HEK293 (cell line): ENCODE measurements at regions not wholly inside any gene's neighbourhood (a gene's known extent, or its start where the extent isn't known, plus 50 kb on each side); places are given as distances from the start of the nearest gene placed in this dataset.

Experiments
- CTCF ChIA-PET: fragments of 350-600 bp; formaldehyde crosslinking; extraction: SDS; loops from one replicate; lab custom pipeline; 2021; ENCODE audit warnings: antibody characterized with exemption; lab: Yijun Ruan, JAX
- POLR2A ChIA-PET: fragments of 300-600 bp; formaldehyde crosslinking; extraction: SDS; loops from one replicate; lab custom pipeline; 2020; ENCODE audit warnings: antibody characterized with exemption, inconsistent platforms; lab: Yijun Ruan, JAX
- H3K27ac ChIP-seq: fragments of 200-500 bp; sonication (Bioruptor generic); 2 replicates; pipeline ENCODE4 v1.5.1; 2014; ENCODE audit warnings: low read depth, low read length, control low read depth, inconsistent platforms; ENCODE audit errors: extremely low read depth
- H3K36me3 ChIP-seq, 2 experiments: fragments of 200-500 bp in 1 of 2; sonication (Bioruptor generic) in 1 of 2; 1 replicate in 1 of 2; 2 replicates in 1 of 2; pipeline ENCODE4 v1.5.1; 2014 to 2017; ENCODE audit warnings: inconsistent platforms in 2 of 2, low read length in 2 of 2; ENCODE audit not compliant: control insufficient read depth in 2 of 2, insufficient read depth in 1 of 2
- H3K4me1 ChIP-seq: fragments of 200-500 bp; sonication (Bioruptor generic); 2 replicates; pipeline ENCODE4 v1.5.1; 2014; ENCODE audit warnings: mild to moderate bottlenecking, low read length, inconsistent platforms; ENCODE audit not compliant: control insufficient read depth, insufficient read depth
- H3K4me3 ChIP-seq: 2 replicates; pipeline ENCODE4 v1.5.1; 2011; ENCODE audit warnings: low read depth, mild to moderate bottlenecking, control low read depth, low read length, moderate library complexity
- H3K9me3 ChIP-seq: fragments of 200-500 bp; sonication (Bioruptor generic); 2 replicates; pipeline ENCODE4 v1.5.1; 2014; ENCODE audit warnings: low read depth, low read length, inconsistent platforms; ENCODE audit not compliant: control insufficient read depth, insufficient read depth
- INSM2 ChIP-seq: fragments of 450-650 bp; formaldehyde crosslinking; IDR thresholded peaks from 2 replicates; pipeline ENCODE4 v1.5.1; 2016; ENCODE audit warnings: missing biosample characterization, missing genetic modification characterization
- PBX3 ChIP-seq: sonication (generic); formaldehyde crosslinking; IDR thresholded peaks from 2 replicates; pipeline ENCODE4 v1.8.1; 2022; ENCODE audit warnings: mild to moderate bottlenecking, moderate library complexity, missing genetic modification reagents
- ZBTB26 ChIP-seq: fragments of 450-650 bp; formaldehyde crosslinking; optimal IDR thresholded peaks from 2 replicates; pipeline ENCODE3; 2016; ENCODE audit warnings: missing biosample characterization, mild to moderate bottlenecking, missing genetic modification characterization
- ZBTB7A ChIP-seq: fragments of 450-650 bp; formaldehyde crosslinking; IDR thresholded peaks from 2 replicates; pipeline ENCODE4 v1.5.1; 2016; ENCODE audit warnings: low read depth, missing biosample characterization, missing genetic modification characterization
- ZNF112 ChIP-seq: fragments of 450-650 bp; formaldehyde crosslinking; IDR thresholded peaks from 2 replicates; pipeline ENCODE4 v1.5.0; 2017; ENCODE audit warnings: missing biosample characterization, missing genetic modification characterization
- ZNF138 ChIP-seq: fragments of 450-650 bp; formaldehyde crosslinking; IDR thresholded peaks from 2 replicates; pipeline ENCODE4 v1.5.1; 2016; ENCODE audit warnings: missing biosample characterization, missing genetic modification characterization, borderline replicate concordance
- ZNF19 ChIP-seq: fragments of 450-650 bp; formaldehyde crosslinking; IDR thresholded peaks from 2 replicates; pipeline ENCODE4; 2016; ENCODE audit warnings: missing biosample characterization, missing genetic modification characterization, low read depth
- ZNF354C ChIP-seq: fragments of 450-650 bp; formaldehyde crosslinking; IDR thresholded peaks from 2 replicates; pipeline ENCODE4 v1.5.1; 2016; ENCODE audit warnings: missing biosample characterization, missing genetic modification characterization, low read depth, borderline replicate concordance
- ZNF366 ChIP-seq: fragments of 450-650 bp; formaldehyde crosslinking; conservative IDR thresholded peaks from 2 replicates; pipeline ENCODE4 v1.5.1; 2016; ENCODE audit warnings: missing biosample characterization, missing genetic modification characterization
- ZNF404 ChIP-seq: fragments of 450-650 bp; formaldehyde crosslinking; IDR thresholded peaks from 2 replicates; pipeline ENCODE4 v1.5.1; 2017; ENCODE audit warnings: missing biosample characterization, missing genetic modification characterization
- ZNF514 ChIP-seq: fragments of 450-650 bp; formaldehyde crosslinking; IDR thresholded peaks from 2 replicates; pipeline ENCODE4 v1.5.1; 2016; ENCODE audit warnings: missing biosample characterization, missing genetic modification characterization
- ZNF747 ChIP-seq: fragments of 450-650 bp; formaldehyde crosslinking; IDR thresholded peaks from 2 replicates; pipeline ENCODE4 v1.5.1; 2016; ENCODE audit warnings: missing biosample characterization, missing genetic modification characterization
- ZNF76 ChIP-seq: fragments of 450-650 bp; formaldehyde crosslinking; IDR thresholded peaks from 2 replicates; pipeline ENCODE4; 2016; ENCODE audit warnings: low read depth, missing biosample characterization, missing genetic modification characterization, borderline replicate concordance
- ZXDB ChIP-seq: fragments of 450-650 bp; formaldehyde crosslinking; IDR thresholded peaks from 2 replicates; pipeline ENCODE4 v1.5.1; 2016; ENCODE audit warnings: missing biosample characterization, missing genetic modification characterization
- TF ChIP-seq, protein P1 (sequence below): fragments of 450-650 bp; formaldehyde crosslinking; IDR thresholded peaks from 2 replicates; pipeline ENCODE4 v1.5.1; 2016; ENCODE audit warnings: missing biosample characterization, missing genetic modification characterization
- TF ChIP-seq, protein P2 (sequence below): fragments of 450-650 bp; IDR thresholded peaks from 2 replicates; pipeline ENCODE4 v1.5.1; 2018; ENCODE audit warnings: missing biosample characterization, mild to moderate bottlenecking, missing genetic modification characterization
- TF ChIP-seq, protein P3 (sequence below): fragments of 450-650 bp; formaldehyde crosslinking; IDR thresholded peaks from 2 replicates; pipeline ENCODE4 v1.5.1; 2017; ENCODE audit warnings: missing biosample characterization, missing genetic modification characterization

DNA sequence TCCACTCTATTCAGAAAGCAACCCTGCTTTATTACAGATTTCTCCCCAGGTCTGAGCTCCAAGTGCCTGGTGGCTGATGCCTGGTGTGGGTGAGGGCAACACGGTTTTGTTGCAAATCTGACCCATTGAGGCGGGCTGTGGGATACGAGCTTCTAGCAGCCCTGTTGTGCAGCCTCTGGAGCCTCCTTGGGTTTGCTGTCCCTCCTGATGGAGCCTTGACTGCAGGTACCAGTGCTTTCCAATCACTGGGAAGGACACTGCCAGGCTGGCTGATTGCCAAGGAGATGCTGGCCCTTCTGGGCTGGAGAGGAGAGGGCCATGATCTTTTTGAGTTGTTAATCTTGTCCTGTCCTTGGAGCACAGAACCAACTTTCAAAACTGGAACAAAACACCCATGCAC, 151.0 kb upstream of the RGMA start:
- H3K27ac ChIP-seq = no peak overlapping the region
- POLR2A ChIA-PET = no interaction called here
- no peaks in the 10 kb centered on the region for H3K9me3 ChIP-seq
- H3K36me3 ChIP-seq = no peaks in the 10 kb centered on the region
- CTCF ChIA-PET = interaction anchor here (0.6 kb wide), 1 partner anchor 880 kb away, joined by 3 read pairs; no protein-coding TSS in a partner anchor
- TF ChIP-seq, protein P1, sequence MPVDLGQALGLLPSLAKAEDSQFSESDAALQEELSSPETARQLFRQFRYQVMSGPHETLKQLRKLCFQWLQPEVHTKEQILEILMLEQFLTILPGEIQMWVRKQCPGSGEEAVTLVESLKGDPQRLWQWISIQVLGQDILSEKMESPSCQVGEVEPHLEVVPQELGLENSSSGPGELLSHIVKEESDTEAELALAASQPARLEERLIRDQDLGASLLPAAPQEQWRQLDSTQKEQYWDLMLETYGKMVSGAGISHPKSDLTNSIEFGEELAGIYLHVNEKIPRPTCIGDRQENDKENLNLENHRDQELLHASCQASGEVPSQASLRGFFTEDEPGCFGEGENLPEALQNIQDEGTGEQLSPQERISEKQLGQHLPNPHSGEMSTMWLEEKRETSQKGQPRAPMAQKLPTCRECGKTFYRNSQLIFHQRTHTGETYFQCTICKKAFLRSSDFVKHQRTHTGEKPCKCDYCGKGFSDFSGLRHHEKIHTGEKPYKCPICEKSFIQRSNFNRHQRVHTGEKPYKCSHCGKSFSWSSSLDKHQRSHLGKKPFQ (tag by site-specific recombination) = no peak
- no peak for TF ChIP-seq ZNF404 (tag by site-specific recombination)
- peaks cover 2% of the 10 kb centered on the region; the same call in 1 of the 2 replicates for H3K4me1 ChIP-seq
- H3K4me3 ChIP-seq = no peak overlapping the region

GRCh38 chr15:93239591-93239990, 150.6 kb upstream of the RGMA start:
- H3K4me1 ChIP-seq = peaks cover 2% of the 10 kb centered on the region; the same call in 1 of the 2 replicates
- TF ChIP-seq ZBTB7A (tag by site-specific recombination) = no peak
- TF ChIP-seq ZNF138 (tag by site-specific recombination) = no peak
- no peak for TF ChIP-seq ZNF366 (tag by site-specific recombination)
- no peak for TF ChIP-seq ZBTB26 (tag by site-specific recombination)
- TF ChIP-seq ZNF76 = no peak
- no peak for TF ChIP-seq ZNF112
- no peak for TF ChIP-seq INSM2 (tag by site-specific recombination)
- TF ChIP-seq ZNF747 (tag by site-specific recombination) = no peak
- TF ChIP-seq ZNF19 (tag by site-specific recombination) = no peak
- no peak for TF ChIP-seq ZNF514 (tag by site-specific recombination)
- no peak for TF ChIP-seq PBX3 (CRISPR knock-in tag)
- TF ChIP-seq ZNF354C (tag by site-specific recombination) = no peak
- TF ChIP-seq, protein P2, sequence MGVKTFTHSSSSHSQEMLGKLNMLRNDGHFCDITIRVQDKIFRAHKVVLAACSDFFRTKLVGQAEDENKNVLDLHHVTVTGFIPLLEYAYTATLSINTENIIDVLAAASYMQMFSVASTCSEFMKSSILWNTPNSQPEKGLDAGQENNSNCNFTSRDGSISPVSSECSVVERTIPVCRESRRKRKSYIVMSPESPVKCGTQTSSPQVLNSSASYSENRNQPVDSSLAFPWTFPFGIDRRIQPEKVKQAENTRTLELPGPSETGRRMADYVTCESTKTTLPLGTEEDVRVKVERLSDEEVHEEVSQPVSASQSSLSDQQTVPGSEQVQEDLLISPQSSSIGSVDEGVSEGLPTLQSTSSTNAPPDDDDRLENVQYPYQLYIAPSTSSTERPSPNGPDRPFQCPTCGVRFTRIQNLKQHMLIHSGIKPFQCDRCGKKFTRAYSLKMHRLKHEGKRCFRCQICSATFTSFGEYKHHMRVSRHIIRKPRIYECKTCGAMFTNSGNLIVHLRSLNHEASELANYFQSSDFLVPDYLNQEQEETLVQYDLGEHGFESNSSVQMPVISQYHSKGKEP (tag by site-specific recombination) = no peak
- TF ChIP-seq ZXDB = no peak
- TF ChIP-seq, protein P3, sequence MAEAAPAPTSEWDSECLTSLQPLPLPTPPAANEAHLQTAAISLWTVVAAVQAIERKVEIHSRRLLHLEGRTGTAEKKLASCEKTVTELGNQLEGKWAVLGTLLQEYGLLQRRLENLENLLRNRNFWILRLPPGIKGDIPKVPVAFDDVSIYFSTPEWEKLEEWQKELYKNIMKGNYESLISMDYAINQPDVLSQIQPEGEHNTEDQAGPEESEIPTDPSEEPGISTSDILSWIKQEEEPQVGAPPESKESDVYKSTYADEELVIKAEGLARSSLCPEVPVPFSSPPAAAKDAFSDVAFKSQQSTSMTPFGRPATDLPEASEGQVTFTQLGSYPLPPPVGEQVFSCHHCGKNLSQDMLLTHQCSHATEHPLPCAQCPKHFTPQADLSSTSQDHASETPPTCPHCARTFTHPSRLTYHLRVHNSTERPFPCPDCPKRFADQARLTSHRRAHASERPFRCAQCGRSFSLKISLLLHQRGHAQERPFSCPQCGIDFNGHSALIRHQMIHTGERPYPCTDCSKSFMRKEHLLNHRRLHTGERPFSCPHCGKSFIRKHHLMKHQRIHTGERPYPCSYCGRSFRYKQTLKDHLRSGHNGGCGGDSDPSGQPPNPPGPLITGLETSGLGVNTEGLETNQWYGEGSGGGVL (tag by site-specific recombination) = no peak
- H3K27ac ChIP-seq = no peak overlapping the region
- H3K4me3 ChIP-seq = no peak overlapping the region
- ChIA-PET CTCF (no interaction called here), POLR2A (no interaction called here)
- H3K36me3 ChIP-seq = no peaks in the 10 kb centered on the region
- H3K9me3 ChIP-seq = no peaks in the 10 kb centered on the region
